Uterus (tissue), 3 donors: ENCODE measurements at regions not wholly inside any gene's neighbourhood (a gene's known extent, or its start where the extent isn't known, plus 50 kb on each side); places are given as distances from the start of the nearest gene placed in this dataset.

Source experiments
- DNase-seq, 2 donors: peaks; one replicate each; pipeline ENCODE4 v3.0.0-alpha.2; 2019 to 2020
- H3K27ac ChIP-seq, 2 donors: fragments of 200-600 bp; sonication (generic); 1 replicate in 1 of 2; 2 replicates in 1 of 2; pipeline ENCODE4 v1.5.1; 2016 to 2018
- H3K27me3 ChIP-seq, 2 donors: fragments of 200-600 bp; sonication (generic); one replicate each; pipeline ENCODE4 v1.5.1; 2018 to 2019; ENCODE audit warnings: control low read depth in 1 of 2
- H3K36me3 ChIP-seq, 2 donors: fragments of 200-600 bp; sonication (generic); one replicate each; pipeline ENCODE4 v1.5.1; 2019; ENCODE audit warnings: control low read depth in 1 of 2
- H3K4me1 ChIP-seq, 2 donors: fragments of 200-600 bp; sonication (generic); one replicate each; pipeline ENCODE4 v1.5.1; 2018 to 2019; ENCODE audit warnings: control low read depth in 1 of 2
- H3K4me3 ChIP-seq, 2 donors: fragments of 200-600 bp; sonication (generic); 1 replicate in 1 of 2; 2 replicates in 1 of 2; pipeline ENCODE4 v1.5.1; 2018 to 2019; ENCODE audit warnings: mild to moderate bottlenecking in 1 of 2
- H3K9me3 ChIP-seq, 2 donors: fragments of 200-600 bp; sonication (generic); one replicate each; pipeline ENCODE4 v1.5.1; 2019; ENCODE audit warnings: control low read depth in 1 of 2
- POLR2A ChIP-seq, 2 donors: fragments of 450-650 bp; IDR thresholded peaks; one replicate each; pipeline ENCODE4 v1.6.1; 2016; ENCODE audit warnings: antibody characterized with exemption in 2 of 2, mild to moderate bottlenecking in 1 of 2, moderate library complexity in 1 of 2
- intact Hi-C: fragments of 100-400 bp; cut with DNase I; formaldehyde crosslinking; loops from one replicate; pipeline ENCODE4 v1.15.1; 2023; ENCODE audit warnings: low total_unique reads
- TF ChIP-seq, protein P1 (sequence below), 4 experiments: fragments of 200-600 bp in 2 of 4; fragments of 450-650 bp in 2 of 4; sonication (generic) in 2 of 4; IDR thresholded peaks; one replicate each; pipeline ENCODE4 v1.5.1; 2016 to 2019; ENCODE audit warnings: antibody characterized with exemption in 4 of 4, mild to moderate bottlenecking in 2 of 4, moderate library complexity in 1 of 4
- donor health status: DM: yes; HTN: yes; CAD: no.

DNA sequence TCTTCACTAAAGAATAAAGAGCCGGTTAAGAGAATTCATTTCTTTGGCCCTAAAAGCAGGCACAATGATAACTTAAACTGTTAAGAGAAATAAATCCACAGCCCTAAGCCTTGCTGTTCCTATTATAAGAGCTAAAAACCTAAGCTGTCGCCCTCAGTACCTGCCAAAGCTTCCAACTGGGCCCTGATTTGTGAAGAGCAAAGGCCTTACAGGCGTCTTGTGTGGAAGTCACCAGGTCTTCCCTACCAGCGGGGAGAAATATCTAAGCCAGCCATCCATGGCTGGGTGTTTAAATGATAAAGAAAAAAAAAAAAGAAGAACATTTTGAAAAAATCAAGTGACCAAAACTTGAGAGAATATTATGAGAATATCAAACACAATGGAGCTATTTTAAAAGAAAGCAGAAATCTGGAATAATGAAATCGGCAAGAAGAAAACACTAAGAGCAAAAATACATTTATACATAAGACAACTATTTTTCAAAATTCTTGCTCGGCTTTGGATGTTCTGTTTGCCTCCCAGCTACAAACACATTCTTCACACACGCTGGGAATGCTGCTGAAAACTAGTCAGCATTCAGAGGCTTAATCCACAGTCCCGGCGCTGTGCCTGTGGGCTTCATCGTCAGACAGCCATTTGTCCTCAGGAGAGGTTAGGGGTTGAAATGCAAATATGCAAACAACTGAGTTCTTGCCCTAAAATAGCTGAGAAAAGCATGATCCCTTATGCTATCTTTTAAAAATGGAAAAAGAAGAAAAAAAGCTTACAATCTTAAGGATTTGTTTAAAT lies 89.8 kb upstream of the LSM14A start:
- Histone ChIP-seq H3K27ac (no peak overlapping the region), H3K4me3 (no peak overlapping the region), H3K27me3 (no peaks in the 10 kb centered on the region), H3K9me3 (no peaks in the 10 kb centered on the region), H3K4me1 (no peaks in the 10 kb centered on the region), H3K36me3 (no peaks in the 10 kb centered on the region)
- intact Hi-C loops, result no loop called here
- no peak for DNase-seq
- TF ChIP-seq POLR2A (IDR thresholded peaks at IDR 0.05), result no peak
- TF ChIP-seq, protein P1, sequence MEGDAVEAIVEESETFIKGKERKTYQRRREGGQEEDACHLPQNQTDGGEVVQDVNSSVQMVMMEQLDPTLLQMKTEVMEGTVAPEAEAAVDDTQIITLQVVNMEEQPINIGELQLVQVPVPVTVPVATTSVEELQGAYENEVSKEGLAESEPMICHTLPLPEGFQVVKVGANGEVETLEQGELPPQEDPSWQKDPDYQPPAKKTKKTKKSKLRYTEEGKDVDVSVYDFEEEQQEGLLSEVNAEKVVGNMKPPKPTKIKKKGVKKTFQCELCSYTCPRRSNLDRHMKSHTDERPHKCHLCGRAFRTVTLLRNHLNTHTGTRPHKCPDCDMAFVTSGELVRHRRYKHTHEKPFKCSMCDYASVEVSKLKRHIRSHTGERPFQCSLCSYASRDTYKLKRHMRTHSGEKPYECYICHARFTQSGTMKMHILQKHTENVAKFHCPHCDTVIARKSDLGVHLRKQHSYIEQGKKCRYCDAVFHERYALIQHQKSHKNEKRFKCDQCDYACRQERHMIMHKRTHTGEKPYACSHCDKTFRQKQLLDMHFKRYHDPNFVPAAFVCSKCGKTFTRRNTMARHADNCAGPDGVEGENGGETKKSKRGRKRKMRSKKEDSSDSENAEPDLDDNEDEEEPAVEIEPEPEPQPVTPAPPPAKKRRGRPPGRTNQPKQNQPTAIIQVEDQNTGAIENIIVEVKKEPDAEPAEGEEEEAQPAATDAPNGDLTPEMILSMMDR (IDR thresholded peaks at IDR 0.05), result no peak

GRCh38 chr19:34084396-34085145 lies 87.7 kb upstream of the LSM14A start:
- no peak for DNase-seq
- no peaks in the 10 kb centered on the region for H3K4me1 ChIP-seq
- H3K27me3 ChIP-seq, result no peaks in the 10 kb centered on the region
- TF ChIP-seq, protein P1 (IDR thresholded peaks at IDR 0.05), result no peak
- no peak for TF ChIP-seq POLR2A (IDR thresholded peaks at IDR 0.05)
- no peak overlapping the region for H3K4me3 ChIP-seq
- intact Hi-C loops, result no loop called here
- H3K27ac ChIP-seq, result no peak overlapping the region
- no peaks in the 10 kb centered on the region for H3K36me3 ChIP-seq
- H3K9me3 ChIP-seq, result no peaks in the 10 kb centered on the region

DNA sequence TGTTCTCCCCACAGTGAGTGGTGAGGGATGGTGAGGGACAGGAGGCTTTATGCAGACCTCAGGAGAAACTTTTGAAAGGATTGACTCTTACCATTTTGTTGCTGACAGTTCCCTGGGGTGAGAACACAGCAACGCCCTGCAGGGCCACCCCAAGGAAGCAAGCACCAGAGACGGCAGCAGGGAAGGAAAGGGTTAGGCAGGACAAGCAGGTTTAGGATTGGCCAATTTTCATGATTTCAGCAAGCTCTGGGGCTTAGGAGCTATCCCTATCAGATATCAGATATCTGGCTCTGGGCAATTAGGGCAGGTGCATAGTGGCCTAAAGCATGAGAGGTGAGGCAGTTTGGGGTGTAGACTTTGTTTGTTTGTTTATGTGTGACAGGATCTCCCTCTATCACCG lies 87.0 kb upstream of the LSM14A start:
- Histone ChIP-seq H3K27me3 (no peaks in the 10 kb centered on the region), H3K27ac (no peak overlapping the region), H3K4me3 (no peak overlapping the region), H3K9me3 (no peaks in the 10 kb centered on the region), H3K4me1 (no peaks in the 10 kb centered on the region), H3K36me3 (no peaks in the 10 kb centered on the region)
- intact Hi-C loops, result no loop called here
- TF ChIP-seq, protein P1 (IDR thresholded peaks at IDR 0.05), result no peak
- no peak for TF ChIP-seq POLR2A (IDR thresholded peaks at IDR 0.05)
- no peak for DNase-seq

DNA sequence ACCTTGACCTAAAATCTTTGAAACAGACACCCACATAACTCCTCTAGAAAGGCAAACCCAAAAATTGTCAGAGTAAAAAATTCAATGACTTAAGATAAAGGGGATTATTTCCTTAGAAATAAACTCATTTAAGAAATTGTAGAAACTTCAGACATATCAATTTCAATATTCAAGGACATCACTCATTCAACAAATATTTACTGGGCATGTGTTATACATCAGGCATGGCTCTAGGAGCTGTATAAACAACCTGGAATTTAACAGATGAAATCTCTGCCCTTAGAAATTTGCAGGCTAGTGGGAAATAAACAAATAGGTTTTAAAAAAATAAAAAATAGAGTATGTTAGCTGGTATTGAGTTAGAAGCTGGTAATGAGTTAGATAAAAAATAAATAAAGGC lies 84.0 kb upstream of the LSM14A start:
- intact Hi-C loops, result no loop called here
- no peak overlapping the region for H3K4me3 ChIP-seq
- no peak for TF ChIP-seq POLR2A (IDR thresholded peaks at IDR 0.05)
- TF ChIP-seq, protein P1 (IDR thresholded peaks at IDR 0.05), result no peak
- DNase-seq, result no peak
- H3K9me3 ChIP-seq, result no peaks in the 10 kb centered on the region
- no peaks in the 10 kb centered on the region for H3K4me1 ChIP-seq
- H3K27ac ChIP-seq, result no peak overlapping the region
- H3K36me3 ChIP-seq, result no peaks in the 10 kb centered on the region
- H3K27me3 ChIP-seq, result no peaks in the 10 kb centered on the region

GRCh38 chr19:34089566-34089965 lies 82.7 kb upstream of the LSM14A start:
- H3K4me3 ChIP-seq, result no peak overlapping the region
- no peak overlapping the region for H3K27ac ChIP-seq
- no peaks in the 10 kb centered on the region for H3K36me3 ChIP-seq
- intact Hi-C loops, result no loop called here
- TF ChIP-seq POLR2A (IDR thresholded peaks at IDR 0.05), result no peak
- TF ChIP-seq, protein P1 (IDR thresholded peaks at IDR 0.05), result no peak
- H3K9me3 ChIP-seq, result no peaks in the 10 kb centered on the region
- no peaks in the 10 kb centered on the region for H3K27me3 ChIP-seq
- H3K4me1 ChIP-seq, result no peaks in the 10 kb centered on the region
- DNase-seq, result no peak
